ENCODE measurements at regions not wholly inside any gene's neighbourhood (a gene's known extent, or its start where the extent isn't known, plus 50 kb on each side); places are given as distances from the start of the nearest gene placed in this dataset.

- Mint-ChIP-seq H3K4me1 (peaks cover 20% of the 10 kb centered on the region), H3K27ac (no peak overlapping the region), H3K9me3 (peaks cover 2% of the 10 kb centered on the region), H3K36me3 (peaks cover 20% of the 10 kb centered on the region), H3K27me3 (no peaks in the 10 kb centered on the region), H3K4me3 (no peak overlapping the region)
- no peak for DNase-seq
Measured at GRCh38 chr12:107441665-107442300, 243.8 kb upstream of the PWP1 start.

GRCh38 chr12:107442326-107442987 lies 243.1 kb upstream of the PWP1 start:
- H3K4me3 Mint-ChIP-seq: no peak overlapping the region
- no peak for DNase-seq
- peaks cover 2% of the 10 kb centered on the region for H3K9me3 Mint-ChIP-seq
- H3K27ac Mint-ChIP-seq: no peak overlapping the region
- peaks cover 20% of the 10 kb centered on the region for H3K4me1 Mint-ChIP-seq
- H3K27me3 Mint-ChIP-seq: no peaks in the 10 kb centered on the region
- H3K36me3 Mint-ChIP-seq: peaks cover 20% of the 10 kb centered on the region

GRCh38 chr12:107443320-107444090 lies 242.1 kb upstream of the PWP1 start:
- H3K27ac Mint-ChIP-seq: no peak overlapping the region
- peaks cover 22% of the 10 kb centered on the region for H3K36me3 Mint-ChIP-seq
- no peak for DNase-seq
- H3K27me3 Mint-ChIP-seq: no peaks in the 10 kb centered on the region
- H3K9me3 Mint-ChIP-seq: peaks cover 2% of the 10 kb centered on the region
- H3K4me1 Mint-ChIP-seq: peaks cover 24% of the 10 kb centered on the region
- H3K4me3 Mint-ChIP-seq: no peak overlapping the region

GRCh38 chr12:107444771-107445170 lies 240.8 kb upstream of the PWP1 start:
- no peak for DNase-seq
- Mint-ChIP-seq H3K27ac (no peak overlapping the region), H3K27me3 (no peaks in the 10 kb centered on the region), H3K9me3 (peaks cover 2% of the 10 kb centered on the region), H3K4me3 (no peak overlapping the region), H3K4me1 (peaks cover 21% of the 10 kb centered on the region), H3K36me3 (peaks cover 22% of the 10 kb centered on the region)

GRCh38 chr12:107446476-107446875 lies 239.1 kb upstream of the PWP1 start:
- no peak overlapping the region for H3K4me3 Mint-ChIP-seq

GRCh38 chr12:107447336-107447735 lies 238.3 kb upstream of the PWP1 start:
- H3K27me3 Mint-ChIP-seq: no peaks in the 10 kb centered on the region
- H3K36me3 Mint-ChIP-seq: peaks cover 27% of the 10 kb centered on the region
- no peak for DNase-seq
- no peak overlapping the region for H3K27ac Mint-ChIP-seq
- H3K4me1 Mint-ChIP-seq: peaks cover 14% of the 10 kb centered on the region
- peaks cover 3% of the 10 kb centered on the region for H3K9me3 Mint-ChIP-seq
- H3K4me3 Mint-ChIP-seq: no peak overlapping the region

More at GRCh38 chr12:107446476-107446875, 239.1 kb upstream of the PWP1 start:
- no peak for DNase-seq
- peaks cover 14% of the 10 kb centered on the region for H3K4me1 Mint-ChIP-seq
- peaks cover 2% of the 10 kb centered on the region for H3K9me3 Mint-ChIP-seq
- H3K27ac Mint-ChIP-seq: no peak overlapping the region
- H3K36me3 Mint-ChIP-seq: peaks cover 22% of the 10 kb centered on the region
- no peaks in the 10 kb centered on the region for H3K27me3 Mint-ChIP-seq

- Mint-ChIP-seq H3K27me3 (no peaks in the 10 kb centered on the region), H3K4me1 (peaks cover 17% of the 10 kb centered on the region), H3K4me3 (no peak overlapping the region), H3K9me3 (peaks cover 7% of the 10 kb centered on the region), H3K27ac (no peak overlapping the region), H3K36me3 (peaks cover 31% of the 10 kb centered on the region)
- no peak for DNase-seq
Measured at GRCh38 chr12:107448198-107448597, 237.4 kb upstream of the PWP1 start.

- no peak for DNase-seq
- Mint-ChIP-seq H3K36me3 (peaks cover 24% of the 10 kb centered on the region), H3K4me3 (no peak overlapping the region), H3K4me1 (peaks cover 18% of the 10 kb centered on the region), H3K27ac (no peak overlapping the region), H3K27me3 (no peaks in the 10 kb centered on the region), H3K9me3 (peaks cover 7% of the 10 kb centered on the region)
Measured at GRCh38 chr12:107449891-107450290, 235.7 kb upstream of the PWP1 start.

GRCh38 chr12:107450541-107450940 lies 235.1 kb upstream of the PWP1 start:
- H3K36me3 Mint-ChIP-seq: peaks cover 22% of the 10 kb centered on the region
- H3K4me3 Mint-ChIP-seq: no peak overlapping the region
- no peak for DNase-seq
- H3K9me3 Mint-ChIP-seq: peaks cover 5% of the 10 kb centered on the region
- H3K27me3 Mint-ChIP-seq: no peaks in the 10 kb centered on the region
- H3K27ac Mint-ChIP-seq: no peak overlapping the region
- peaks cover 13% of the 10 kb centered on the region for H3K4me1 Mint-ChIP-seq

- Mint-ChIP-seq H3K4me1 (peaks cover 13% of the 10 kb centered on the region), H3K27me3 (no peaks in the 10 kb centered on the region), H3K27ac (no peak overlapping the region), H3K4me3 (no peak overlapping the region), H3K9me3 (peaks cover 5% of the 10 kb centered on the region), H3K36me3 (peaks cover 20% of the 10 kb centered on the region)
- no peak for DNase-seq
Measured at GRCh38 chr12:107451246-107451645, 234.4 kb upstream of the PWP1 start.

GRCh38 chr12:107454109-107454830 lies 231.3 kb upstream of the PWP1 start:
- no peak overlapping the region for H3K27ac Mint-ChIP-seq
- no peak overlapping the region for H3K4me3 Mint-ChIP-seq
- H3K27me3 Mint-ChIP-seq: no peaks in the 10 kb centered on the region
- peaks cover 5% of the 10 kb centered on the region for H3K9me3 Mint-ChIP-seq
- peaks cover 17% of the 10 kb centered on the region for H3K36me3 Mint-ChIP-seq
- DNase-seq: no peak
- peaks cover 8% of the 10 kb centered on the region for H3K4me1 Mint-ChIP-seq

GRCh38 chr12:107457362-107457935 lies 228.2 kb upstream of the PWP1 start:
- no peak for DNase-seq
- Mint-ChIP-seq H3K27ac (no peak overlapping the region), H3K36me3 (peaks cover 7% of the 10 kb centered on the region), H3K4me3 (no peak overlapping the region), H3K9me3 (peaks cover 4% of the 10 kb centered on the region), H3K27me3 (no peaks in the 10 kb centered on the region), H3K4me1 (peaks cover 7% of the 10 kb centered on the region)

- Mint-ChIP-seq H3K27me3 (no peaks in the 10 kb centered on the region), H3K4me3 (no peak overlapping the region), H3K9me3 (no peaks in the 10 kb centered on the region), H3K4me1 (peaks cover 4% of the 10 kb centered on the region), H3K36me3 (peaks cover 3% of the 10 kb centered on the region), H3K27ac (no peak overlapping the region)
- DNase-seq: no peak
Measured at GRCh38 chr12:107458163-107458562, 227.4 kb upstream of the PWP1 start.

GRCh38 chr12:107458990-107459389 lies 226.6 kb upstream of the PWP1 start:
- Mint-ChIP-seq H3K4me1 (no peaks in the 10 kb centered on the region), H3K27me3 (no peaks in the 10 kb centered on the region), H3K9me3 (no peaks in the 10 kb centered on the region)

GRCh38 chr12:107459641-107460040 lies 226.0 kb upstream of the PWP1 start:
- peaks cover 3% of the 10 kb centered on the region for H3K36me3 Mint-ChIP-seq
- no peak for DNase-seq
- H3K4me1 Mint-ChIP-seq: no peaks in the 10 kb centered on the region
- no peak overlapping the region for H3K27ac Mint-ChIP-seq
- H3K9me3 Mint-ChIP-seq: no peaks in the 10 kb centered on the region
- H3K4me3 Mint-ChIP-seq: no peak overlapping the region
- H3K27me3 Mint-ChIP-seq: no peaks in the 10 kb centered on the region

More at GRCh38 chr12:107458990-107459389, 226.6 kb upstream of the PWP1 start:
- Mint-ChIP-seq H3K27ac (no peak overlapping the region), H3K4me3 (no peak overlapping the region), H3K36me3 (peaks cover 3% of the 10 kb centered on the region)
- no peak for DNase-seq
